ENCODE measurements at regions not wholly inside any gene's neighbourhood (a gene's known extent, or its start where the extent isn't known, plus 50 kb on each side); places are given as distances from the start of the nearest gene placed in this dataset.
"Not testable (repeated sequence)": the region's sequence is repeated elsewhere in the genome, so short reads cannot be mapped to it uniquely, and the experiment has no call there.

DNA sequence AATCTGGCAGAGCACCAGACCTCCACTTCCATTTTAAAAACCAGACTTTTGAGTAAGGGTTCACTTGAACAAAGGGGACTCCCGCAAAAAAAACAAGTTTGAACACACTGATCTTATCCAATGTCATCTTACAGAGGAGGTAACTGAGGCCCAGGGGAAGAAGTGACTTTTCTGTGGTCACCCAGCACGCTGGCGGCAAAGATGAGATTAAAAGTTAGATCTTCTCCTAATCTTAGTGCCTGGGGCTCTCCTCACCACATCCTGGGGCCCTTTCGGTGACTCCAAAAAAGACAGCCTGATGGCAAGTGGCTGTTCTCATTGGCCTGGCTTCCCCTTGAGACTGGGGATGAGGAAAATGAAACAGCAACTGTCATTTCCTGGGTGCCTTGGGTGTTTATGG is 101.8 kb upstream of the ZNF98 start (continued):
- TF ChIP-seq, protein P1, sequence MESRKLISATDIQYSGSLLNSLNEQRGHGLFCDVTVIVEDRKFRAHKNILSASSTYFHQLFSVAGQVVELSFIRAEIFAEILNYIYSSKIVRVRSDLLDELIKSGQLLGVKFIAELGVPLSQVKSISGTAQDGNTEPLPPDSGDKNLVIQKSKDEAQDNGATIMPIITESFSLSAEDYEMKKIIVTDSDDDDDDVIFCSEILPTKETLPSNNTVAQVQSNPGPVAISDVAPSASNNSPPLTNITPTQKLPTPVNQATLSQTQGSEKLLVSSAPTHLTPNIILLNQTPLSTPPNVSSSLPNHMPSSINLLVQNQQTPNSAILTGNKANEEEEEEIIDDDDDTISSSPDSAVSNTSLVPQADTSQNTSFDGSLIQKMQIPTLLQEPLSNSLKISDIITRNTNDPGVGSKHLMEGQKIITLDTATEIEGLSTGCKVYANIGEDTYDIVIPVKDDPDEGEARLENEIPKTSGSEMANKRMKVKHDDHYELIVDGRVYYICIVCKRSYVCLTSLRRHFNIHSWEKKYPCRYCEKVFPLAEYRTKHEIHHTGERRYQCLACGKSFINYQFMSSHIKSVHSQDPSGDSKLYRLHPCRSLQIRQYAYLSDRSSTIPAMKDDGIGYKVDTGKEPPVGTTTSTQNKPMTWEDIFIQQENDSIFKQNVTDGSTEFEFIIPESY (IDR thresholded peaks at IDR 0.05; ENCODE audit: extremely low read depth, insufficient replicate concordance, low read length): no peak
- TF ChIP-seq EZH2phosphoT487 (IDR thresholded peaks at IDR 0.05; ENCODE audit: borderline replicate concordance): no peak
- no peak for TF ChIP-seq SIN3A (IDR thresholded peaks at IDR 0.05; ENCODE audit: low read depth)

DNA sequence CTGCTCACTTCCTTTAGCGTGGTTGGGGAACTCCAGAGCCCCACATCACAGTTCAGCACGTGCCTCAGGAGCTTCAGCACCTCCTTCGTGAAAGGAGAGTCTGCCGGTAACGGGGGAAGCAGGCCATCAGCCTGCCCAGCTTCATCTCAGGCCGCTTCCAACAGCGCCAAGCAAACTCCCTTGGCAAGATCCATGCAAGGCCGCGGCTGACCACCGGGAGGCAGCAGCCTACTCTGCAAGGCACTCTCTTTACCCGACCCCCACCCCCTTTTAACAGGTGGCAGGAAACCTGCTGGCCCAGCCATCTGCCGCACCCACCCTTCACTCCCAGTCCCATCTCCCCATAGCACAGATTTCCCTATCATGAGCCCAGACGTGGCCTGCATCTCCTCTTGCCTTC is 97.4 kb upstream of the ZNF98 start:
- RAD21 ChIA-PET (ENCODE audit: low non-redundant PET in 1 of 2, low total read pairs in 2 of 2, uncharacterized antibody in 2 of 2, unreplicated experiment in 2 of 2); H3K27ac ChIP-seq (ENCODE audit: low read depth, low read length); H3K4me2 ChIP-seq (ENCODE audit: low read length); CTCF ChIA-PET; H3K36me3 ChIP-seq (ENCODE audit: control insufficient read depth in 1 of 2, insufficient read depth in 2 of 2, low read length in 2 of 2); H3K27me3 ChIP-seq (ENCODE audit: insufficient read depth, low read length); POLR2A ChIA-PET; H3K9ac ChIP-seq (ENCODE audit: low read length); DNase-seq (ENCODE audit: low read depth, low spot score); H3K9me3 ChIP-seq (ENCODE audit: control insufficient read depth in 1 of 2, insufficient read depth in 1 of 2, low read depth in 1 of 2, low read length in 2 of 2); H3K9me2 ChIP-seq (ENCODE audit: insufficient read depth); H3K4me3 ChIP-seq (replicated peaks in 1 of 2; ENCODE audit: low read depth in 1 of 2, low read length in 2 of 2); intact Hi-C loops (cut with micrococcal nuclease); H4K20me1 ChIP-seq (ENCODE audit: insufficient read depth); H3K4me1 ChIP-seq (ENCODE audit: control insufficient read depth in 1 of 2, insufficient read depth in 2 of 2, low read length in 2 of 2); H3K79me2 ChIP-seq (ENCODE audit: insufficient read depth, low read length); BruUV-seq (replicated peaks); H2AFZ ChIP-seq (ENCODE audit: low read depth, low read length, poor library complexity, severe bottlenecking); ATAC-seq: not testable (repeated sequence)

DNA sequence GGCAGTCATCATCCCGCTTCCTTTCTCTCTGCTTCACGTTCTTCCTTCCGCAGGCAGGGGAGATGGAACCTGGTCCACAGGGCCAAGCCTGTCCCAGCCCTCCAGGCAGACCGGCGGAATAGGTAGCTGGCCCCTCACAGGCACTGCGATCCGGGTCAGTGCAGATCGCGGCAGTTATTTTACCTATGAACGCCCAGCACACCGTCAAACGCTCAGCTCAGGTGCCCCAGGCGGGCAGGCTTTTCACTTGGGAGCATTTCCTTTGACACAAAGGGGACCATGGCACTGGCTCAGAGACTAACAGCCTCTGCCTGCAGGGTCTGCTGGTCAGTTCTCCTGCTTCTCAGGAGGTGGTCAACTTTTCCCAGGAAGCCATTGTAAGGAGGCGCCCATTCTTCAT is 97.0 kb upstream of the ZNF98 start:
- no peak overlapping the region for H2AFZ ChIP-seq (ENCODE audit: low read depth, low read length, poor library complexity, severe bottlenecking)
- ChIA-PET RAD21 (ENCODE audit: low non-redundant PET in 1 of 2, low total read pairs in 2 of 2, uncharacterized antibody in 2 of 2, unreplicated experiment in 2 of 2) (no interaction called here), CTCF (no interaction called here), POLR2A (no interaction called here)
- no peak overlapping the region for H3K4me3 ChIP-seq (replicated peaks in 1 of 2; ENCODE audit: low read depth in 1 of 2, low read length in 2 of 2)
- H3K36me3 ChIP-seq (ENCODE audit: control insufficient read depth in 1 of 2, insufficient read depth in 2 of 2, low read length in 2 of 2): no peaks in the 10 kb centered on the region
- H3K79me2 ChIP-seq (ENCODE audit: insufficient read depth, low read length): no peaks in the 10 kb centered on the region
- H3K27me3 ChIP-seq (ENCODE audit: insufficient read depth, low read length): no peaks in the 10 kb centered on the region
- no peak overlapping the region for H3K4me2 ChIP-seq (ENCODE audit: low read length)
- no TSS peak for BruUV-seq (replicated peaks)
- ATAC-seq: no peak
- H3K9me3 ChIP-seq (ENCODE audit: control insufficient read depth in 1 of 2, insufficient read depth in 1 of 2, low read depth in 1 of 2, low read length in 2 of 2): peaks cover 0 to 7% of the 10 kb centered on the region in 2 experiments; a peak in 2 of 4 replicates
- H3K27ac ChIP-seq (ENCODE audit: low read depth, low read length): no peak overlapping the region
- intact Hi-C loops (cut with micrococcal nuclease): no loop called here
- H3K9me2 ChIP-seq (ENCODE audit: insufficient read depth): no peaks in the 10 kb centered on the region
- H3K4me1 ChIP-seq (ENCODE audit: control insufficient read depth in 1 of 2, insufficient read depth in 2 of 2, low read length in 2 of 2): no peaks in the 10 kb centered on the region
- H3K9ac ChIP-seq (ENCODE audit: low read length): no peak overlapping the region
- H4K20me1 ChIP-seq (ENCODE audit: insufficient read depth): no peaks in the 10 kb centered on the region
- no peak for DNase-seq (ENCODE audit: low read depth, low spot score)
- TF ChIP-seq SIN3A (IDR thresholded peaks at IDR 0.05; ENCODE audit: low read depth) (no peak), POLR2A (IDR thresholded peaks at IDR 0.05; ENCODE audit: borderline replicate concordance, extremely low read depth, insufficient read depth, insufficient read length) (no peak), RAD21 (IDR thresholded peaks at IDR 0.05; ENCODE audit: low read depth) (no peak), POLR2AphosphoS5 (IDR thresholded peaks at IDR 0.05; ENCODE audit: low read depth, low read length) (no peak), FOSL1 (IDR thresholded peaks at IDR 0.05; ENCODE audit: low read depth) (no peak), SRF (IDR thresholded peaks at IDR 0.05; ENCODE audit: low read depth) (no peak), ZNF274 (IDR thresholded peaks at IDR 0.05; ENCODE audit: low read depth, low read length) (no peak), CBX3 (IDR thresholded peaks at IDR 0.05; ENCODE audit: low read depth) (no peak)
- TF ChIP-seq, protein P2, sequence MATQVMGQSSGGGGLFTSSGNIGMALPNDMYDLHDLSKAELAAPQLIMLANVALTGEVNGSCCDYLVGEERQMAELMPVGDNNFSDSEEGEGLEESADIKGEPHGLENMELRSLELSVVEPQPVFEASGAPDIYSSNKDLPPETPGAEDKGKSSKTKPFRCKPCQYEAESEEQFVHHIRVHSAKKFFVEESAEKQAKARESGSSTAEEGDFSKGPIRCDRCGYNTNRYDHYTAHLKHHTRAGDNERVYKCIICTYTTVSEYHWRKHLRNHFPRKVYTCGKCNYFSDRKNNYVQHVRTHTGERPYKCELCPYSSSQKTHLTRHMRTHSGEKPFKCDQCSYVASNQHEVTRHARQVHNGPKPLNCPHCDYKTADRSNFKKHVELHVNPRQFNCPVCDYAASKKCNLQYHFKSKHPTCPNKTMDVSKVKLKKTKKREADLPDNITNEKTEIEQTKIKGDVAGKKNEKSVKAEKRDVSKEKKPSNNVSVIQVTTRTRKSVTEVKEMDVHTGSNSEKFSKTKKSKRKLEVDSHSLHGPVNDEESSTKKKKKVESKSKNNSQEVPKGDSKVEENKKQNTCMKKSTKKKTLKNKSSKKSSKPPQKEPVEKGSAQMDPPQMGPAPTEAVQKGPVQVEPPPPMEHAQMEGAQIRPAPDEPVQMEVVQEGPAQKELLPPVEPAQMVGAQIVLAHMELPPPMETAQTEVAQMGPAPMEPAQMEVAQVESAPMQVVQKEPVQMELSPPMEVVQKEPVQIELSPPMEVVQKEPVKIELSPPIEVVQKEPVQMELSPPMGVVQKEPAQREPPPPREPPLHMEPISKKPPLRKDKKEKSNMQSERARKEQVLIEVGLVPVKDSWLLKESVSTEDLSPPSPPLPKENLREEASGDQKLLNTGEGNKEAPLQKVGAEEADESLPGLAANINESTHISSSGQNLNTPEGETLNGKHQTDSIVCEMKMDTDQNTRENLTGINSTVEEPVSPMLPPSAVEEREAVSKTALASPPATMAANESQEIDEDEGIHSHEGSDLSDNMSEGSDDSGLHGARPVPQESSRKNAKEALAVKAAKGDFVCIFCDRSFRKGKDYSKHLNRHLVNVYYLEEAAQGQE (IDR thresholded peaks at IDR 0.05; ENCODE audit: low read depth): no peak
- TF ChIP-seq, protein P3, sequence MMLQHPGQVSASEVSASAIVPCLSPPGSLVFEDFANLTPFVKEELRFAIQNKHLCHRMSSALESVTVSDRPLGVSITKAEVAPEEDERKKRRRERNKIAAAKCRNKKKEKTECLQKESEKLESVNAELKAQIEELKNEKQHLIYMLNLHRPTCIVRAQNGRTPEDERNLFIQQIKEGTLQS (IDR thresholded peaks at IDR 0.05): no peak
- TF ChIP-seq, protein P4, sequence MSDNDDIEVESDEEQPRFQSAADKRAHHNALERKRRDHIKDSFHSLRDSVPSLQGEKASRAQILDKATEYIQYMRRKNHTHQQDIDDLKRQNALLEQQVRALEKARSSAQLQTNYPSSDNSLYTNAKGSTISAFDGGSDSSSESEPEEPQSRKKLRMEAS (IDR thresholded peaks at IDR 0.05): no peak
